Thyroid gland (tissue), 4 donors: ENCODE measurements at regions not wholly inside any gene's neighbourhood (a gene's known extent, or its start where the extent isn't known, plus 50 kb on each side); places are given as distances from the start of the nearest gene placed in this dataset.

ENCODE experiments used
- DNase-seq, 2 donors: peaks; one replicate each; pipeline ENCODE4 v3.0.0-alpha.2; 2019
- H3K27ac ChIP-seq, 3 donors: fragments of 200-600 bp; sonication (generic); 1 replicate in 2 of 3; 2 replicates in 1 of 3; pipeline ENCODE4 v1.5.1; 2016 to 2019; ENCODE audit warnings: mild to moderate bottlenecking in 1 of 3, moderate library complexity in 1 of 3
- H3K27me3 ChIP-seq: fragments of 200-600 bp; sonication (generic); one replicate; pipeline ENCODE4 v1.5.1; 2019
- H3K36me3 ChIP-seq, 2 donors: fragments of 200-600 bp; sonication (generic); one replicate each; pipeline ENCODE4 v1.5.1; 2016 to 2019
- H3K4me1 ChIP-seq, 2 donors: fragments of 200-600 bp; sonication (generic); one replicate each; pipeline ENCODE4 v1.5.1; 2017 to 2019
- H3K4me3 ChIP-seq, 3 donors: fragments of 200-600 bp; sonication (generic); replicated peaks in 1 of 3; 1 replicate in 2 of 3; 2 replicates in 1 of 3; pipeline ENCODE4 v1.5.1; 2016; ENCODE audit warnings: mild to moderate bottlenecking in 1 of 3
- H3K9me3 ChIP-seq: fragments of 200-600 bp; sonication (generic); one replicate; pipeline ENCODE4 v1.5.1; 2017
- CTCF ChIP-seq, 6 experiments: fragments of 200-600 bp in 3 of 6; fragments of 450-650 bp in 3 of 6; sonication (generic) in 3 of 6; IDR thresholded peaks; one replicate each; pipeline ENCODE4 v1.5.1; 2016 to 2019; ENCODE audit warnings: antibody characterized with exemption in 6 of 6, mild to moderate bottlenecking in 2 of 6, inconsistent platforms in 1 of 6, moderate library complexity in 1 of 6
- POLR2A ChIP-seq, 2 donors: fragments of 450-650 bp; IDR thresholded peaks; one replicate each; pipeline ENCODE4 v1.6.1; 2017; ENCODE audit warnings: antibody characterized with exemption in 2 of 2, mild to moderate bottlenecking in 2 of 2, moderate library complexity in 1 of 2
- WGBS, 2 donors: methylation state at CpG; one replicate each; pipeline ENCODE4 v1.1.5; 2017; 5-methylcytosine and 5-hydroxymethylcytosine counted together
- intact Hi-C: fragments of 100-400 bp; cut with DNase I; formaldehyde crosslinking; loops from one replicate; pipeline ENCODE4 v1.15.1; 2023

- H3K36me3 ChIP-seq: no peaks in the 10 kb centered on the region
- H3K4me3 ChIP-seq: no peak overlapping the region
- no peaks in the 10 kb centered on the region for H3K27me3 ChIP-seq
- DNase-seq: no peak
- 75 to 82% methylated on average over 1 of the region's 1 CpG for WGBS, 2 donors
- TF ChIP-seq POLR2A (IDR thresholded peaks at IDR 0.05) (no peak), CTCF (IDR thresholded peaks at IDR 0.05) (no peak)
- H3K4me1 ChIP-seq: no peaks in the 10 kb centered on the region
- H3K27ac ChIP-seq: no peak overlapping the region
- intact Hi-C loops: no loop called here
- no peaks in the 10 kb centered on the region for H3K9me3 ChIP-seq
Measured at GRCh38 chr4:66429276-66429675, 759.0 kb upstream of the EPHA5 start.

- 74 to 76% methylated on average over 4 of the region's 4 CpGs for WGBS, 2 donors
- no peak for DNase-seq
- H3K27me3 ChIP-seq: no peaks in the 10 kb centered on the region
- TF ChIP-seq CTCF (IDR thresholded peaks at IDR 0.05): no peak
- no peaks in the 10 kb centered on the region for H3K9me3 ChIP-seq
- H3K36me3 ChIP-seq: no peaks in the 10 kb centered on the region
- no peak overlapping the region for H3K27ac ChIP-seq
- no peaks in the 10 kb centered on the region for H3K4me1 ChIP-seq
- H3K4me3 ChIP-seq: no peak overlapping the region
- intact Hi-C loops: no loop called here
Measured at GRCh38 chr4:66416425-66416824, 746.1 kb upstream of the EPHA5 start.

- WGBS, 2 donors: 75 to 80% methylated on average over 5 of the region's 5 CpGs
- Histone ChIP-seq H3K27me3 (no peaks in the 10 kb centered on the region), H3K9me3 (no peaks in the 10 kb centered on the region), H3K36me3 (no peaks in the 10 kb centered on the region), H3K4me3 (no peak overlapping the region), H3K4me1 (no peaks in the 10 kb centered on the region), H3K27ac (no peak overlapping the region)
- DNase-seq: no peak
- intact Hi-C loops: no loop called here
- TF ChIP-seq POLR2A (IDR thresholded peaks at IDR 0.05): no peak
- no peak for TF ChIP-seq CTCF (IDR thresholded peaks at IDR 0.05)
Measured at GRCh38 chr4:66404141-66404540, 733.9 kb upstream of the EPHA5 start.

- H3K27me3 ChIP-seq: no peaks in the 10 kb centered on the region
- H3K27ac ChIP-seq: no peak overlapping the region
- H3K9me3 ChIP-seq: no peaks in the 10 kb centered on the region
Measured at GRCh38 chr4:66376921-66377320, 706.6 kb upstream of the EPHA5 start.

GRCh38 chr4:66376396-66376795 is 706.1 kb upstream of the EPHA5 start:
- intact Hi-C loops: no loop called here
- Histone ChIP-seq H3K36me3 (no peaks in the 10 kb centered on the region), H3K9me3 (no peaks in the 10 kb centered on the region), H3K4me1 (no peaks in the 10 kb centered on the region), H3K27me3 (no peaks in the 10 kb centered on the region), H3K4me3 (no peak overlapping the region), H3K27ac (no peak overlapping the region)
- no peak for DNase-seq
- TF ChIP-seq CTCF (IDR thresholded peaks at IDR 0.05): no peak
- TF ChIP-seq POLR2A (IDR thresholded peaks at IDR 0.05): no peak

More at GRCh38 chr4:66376921-66377320, 706.6 kb upstream of the EPHA5 start:
- intact Hi-C loops: no loop called here
- no peak for DNase-seq
- TF ChIP-seq POLR2A (IDR thresholded peaks at IDR 0.05): no peak
- TF ChIP-seq CTCF (IDR thresholded peaks at IDR 0.05): no peak
- no peaks in the 10 kb centered on the region for H3K4me1 ChIP-seq
- H3K4me3 ChIP-seq: no peak overlapping the region
- H3K36me3 ChIP-seq: no peaks in the 10 kb centered on the region
- WGBS, 2 donors: 37 to 40% methylated on average over 1 of the region's 1 CpG
